ENCODE measurements at regions not wholly inside any gene's neighbourhood (a gene's known extent, or its start where the extent isn't known, plus 50 kb on each side); places are given as distances from the start of the nearest gene placed in this dataset.
"Not testable (repeated sequence)": the region's sequence is repeated elsewhere in the genome, so short reads cannot be mapped to it uniquely, and the experiment has no call there.

DNA sequence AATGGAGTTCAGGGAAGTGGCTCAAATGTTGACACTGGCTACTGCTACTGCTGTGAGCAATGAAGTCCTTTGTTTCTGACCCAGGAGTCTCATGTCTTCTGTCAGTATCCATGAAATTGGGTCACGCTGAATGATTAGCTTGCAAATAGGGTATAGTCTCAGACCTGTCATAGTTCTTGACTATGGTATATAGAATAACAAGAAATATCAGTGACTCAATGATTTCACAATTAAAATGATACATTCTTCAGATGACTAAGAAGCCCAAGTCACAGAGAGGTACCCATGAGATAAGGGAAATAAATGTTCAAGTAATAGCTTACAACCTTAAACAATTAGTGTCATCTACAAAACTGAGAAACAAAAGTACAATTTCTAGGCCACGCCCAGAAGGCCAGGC is 89.3 kb downstream of the LYZL2 start:
- peak overlapping the region in 1 of 2 donors; percentile 93 for H3K27ac ChIP-seq
- H3K9me3 ChIP-seq, result no peaks in the 10 kb centered on the region
- no peaks in the 10 kb centered on the region for H3K27me3 ChIP-seq
- no peak overlapping the region for H3K4me3 ChIP-seq
- no peak for DNase-seq
- H3K4me1 ChIP-seq, result peaks cover 5 to 80% of the 10 kb centered on the region in 2 donors
- TF ChIP-seq CTCF (IDR thresholded peaks at IDR 0.05), result no peak
- no peak for ATAC-seq
- H3K36me3 ChIP-seq, result no peaks in the 10 kb centered on the region
- intact Hi-C loops (cut with DNase I), result no loop called here

GRCh38 chr10:30538086-30538485 is 91.5 kb downstream of the LYZL2 start:
- no peak for TF ChIP-seq CTCF (IDR thresholded peaks at IDR 0.05)
- Histone ChIP-seq H3K27ac (peak overlapping the region in 1 of 2 donors; percentile 77), H3K27me3 (no peaks in the 10 kb centered on the region), H3K4me1 (peaks cover 5 to 86% of the 10 kb centered on the region in 2 donors), H3K36me3 (no peaks in the 10 kb centered on the region), H3K4me3 (no peak overlapping the region), H3K9me3 (no peaks in the 10 kb centered on the region)
- DNase-seq, result no peak
- intact Hi-C loops (cut with DNase I), result loop anchor here in 1 of 2 donors (10.0 kb wide), 1 partner anchor 123 kb away; no protein-coding TSS in a partner anchor
- ATAC-seq, result no peak

DNA sequence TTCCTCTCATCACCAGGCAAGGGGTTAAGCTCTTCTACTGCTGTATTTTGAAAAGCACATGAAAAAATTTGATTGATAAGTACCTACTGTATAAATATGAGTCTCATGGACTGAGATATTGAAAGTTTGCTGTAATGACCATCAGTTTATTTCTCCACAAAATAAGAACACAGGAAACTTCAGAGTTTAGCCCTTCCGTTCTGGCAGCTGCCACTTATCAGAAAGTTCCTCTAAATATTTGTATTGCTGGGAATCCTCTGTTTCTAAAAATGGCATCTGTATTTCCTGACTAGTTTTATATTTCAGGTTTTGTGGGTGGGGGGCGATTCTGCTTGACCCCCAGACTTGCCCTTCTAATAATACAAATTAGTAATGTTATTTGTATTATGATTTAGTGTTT is 92.0 kb downstream of the LYZL2 start:
- peak overlapping the region; percentile 43 to 77 for H3K27ac ChIP-seq
- no peaks in the 10 kb centered on the region for H3K27me3 ChIP-seq
- no peaks in the 10 kb centered on the region for H3K36me3 ChIP-seq
- no peak overlapping the region for H3K4me3 ChIP-seq
- H3K4me1 ChIP-seq, result peaks cover 5 to 86% of the 10 kb centered on the region in 2 donors
- intact Hi-C loops (cut with DNase I), result loop anchor here in 1 of 2 donors (10.0 kb wide), 1 partner anchor 123 kb away; no protein-coding TSS in a partner anchor
- no peaks in the 10 kb centered on the region for H3K9me3 ChIP-seq
- TF ChIP-seq CTCF (IDR thresholded peaks at IDR 0.05), result no peak
- DNase-seq (no peak), ATAC-seq (no peak)

DNA sequence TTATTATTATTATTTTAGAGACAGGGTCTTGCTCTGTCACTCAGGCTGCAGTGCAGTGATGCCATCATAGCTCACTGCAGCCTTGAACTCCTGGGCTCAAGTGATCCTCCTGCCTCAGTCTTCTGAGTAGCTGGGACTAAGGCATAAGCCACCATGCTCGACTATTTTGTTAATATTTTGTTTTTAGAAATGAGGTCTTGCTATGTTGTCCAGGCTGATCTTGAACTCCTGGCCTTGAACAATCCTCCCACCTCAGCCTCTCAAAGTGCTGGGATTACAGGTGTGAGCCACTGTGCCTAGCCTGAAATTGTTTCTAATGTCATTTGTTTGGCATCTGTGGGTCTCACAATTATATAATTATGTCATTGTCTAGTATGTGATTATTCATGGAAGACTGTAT is 92.4 kb downstream of the LYZL2 start:
- H3K27ac ChIP-seq, result peak overlapping the region; percentile 43 to 77
- H3K4me3 ChIP-seq, H3K9me3 ChIP-seq, ATAC-seq, H3K36me3 ChIP-seq, H3K27me3 ChIP-seq, DNase-seq: not testable (repeated sequence)
- intact Hi-C loops (cut with DNase I), result loop anchor here in 1 of 2 donors (10.0 kb wide), 1 partner anchor 122 kb away; no protein-coding TSS in a partner anchor
- peaks cover 5 to 86% of the 10 kb centered on the region in 2 donors for H3K4me1 ChIP-seq

- ATAC-seq (no peak), DNase-seq (no peak)
- intact Hi-C loops (cut with DNase I), result loop anchor here in 1 of 2 donors (10.0 kb wide), 1 partner anchor 122 kb away; no protein-coding TSS in a partner anchor
- Histone ChIP-seq H3K27me3 (no peaks in the 10 kb centered on the region), H3K4me1 (peaks cover 5 to 84% of the 10 kb centered on the region in 2 donors), H3K4me3 (no peak overlapping the region), H3K27ac (peak overlapping the region; percentile 43 to 77), H3K36me3 (no peaks in the 10 kb centered on the region), H3K9me3 (no peaks in the 10 kb centered on the region)
- TF ChIP-seq CTCF (IDR thresholded peaks at IDR 0.05), result no peak
Observed at GRCh38 chr10:30536578-30536977, 93.0 kb downstream of the LYZL2 start.

- peaks cover 5 to 83% of the 10 kb centered on the region in 2 donors for H3K4me1 ChIP-seq
- H3K27me3 ChIP-seq, result no peaks in the 10 kb centered on the region
- no peaks in the 10 kb centered on the region for H3K9me3 ChIP-seq
- DNase-seq, result no peak
- H3K36me3 ChIP-seq, result no peaks in the 10 kb centered on the region
- ATAC-seq, result no peak
- H3K4me3 ChIP-seq, result no peak overlapping the region
- TF ChIP-seq CTCF (IDR thresholded peaks at IDR 0.05), result no peak
- no peak overlapping the region for H3K27ac ChIP-seq
- intact Hi-C loops (cut with DNase I), result loop anchor here in 1 of 2 donors (10.0 kb wide), 1 partner anchor 121 kb away; no protein-coding TSS in a partner anchor
Observed at GRCh38 chr10:30535677-30536076, 93.9 kb downstream of the LYZL2 start.
